Common myeloid progenitor, CD34-positive (primary cell): ENCODE measurements at regions not wholly inside any gene's neighbourhood (a gene's known extent, or its start where the extent isn't known, plus 50 kb on each side); places are given as distances from the start of the nearest gene placed in this dataset.

Experiments
- CTCF ChIA-PET: fragments of 350-600 bp; sonication (Branson Sonifier 250); formaldehyde crosslinking; loops from one replicate; lab custom pipeline; 2021; ENCODE audit warnings: antibody characterized with exemption; lab: Charles Lee
- POLR2A ChIA-PET: fragments of 350-600 bp; sonication (Branson Sonifier 250); formaldehyde crosslinking; loops from one replicate; lab custom pipeline; 2021; ENCODE audit warnings: antibody characterized with exemption; lab: Charles Lee
- DNase-seq, 3 donors: peaks; one replicate each; pipeline versions ENCODE4 v3.0.0 to v3.0.0-alpha.2; 2013
- H3K27ac ChIP-seq, 2 experiments: 1 replicate in 1 of 2; 2 replicates in 1 of 2; pipeline ENCODE4 v1.7.0; 2013; ENCODE audit warnings: inconsistent platforms in 2 of 2, low read length in 2 of 2, mild to moderate bottlenecking in 2 of 2, low read depth in 1 of 2, moderate library complexity in 1 of 2; ENCODE audit not compliant: severe bottlenecking in 2 of 2, insufficient read depth in 1 of 2, poor library complexity in 1 of 2
- H3K27me3 ChIP-seq, 5 experiments: replicated peaks in 2 of 5; 1 replicate in 3 of 5; 2 replicates in 2 of 5; pipeline versions ENCODE4 v1.6.1 to v1.7.0; 2013; ENCODE audit warnings: low read length in 4 of 5, mild to moderate bottlenecking in 2 of 5, moderate library complexity in 2 of 5, inconsistent platforms in 1 of 5; ENCODE audit not compliant: insufficient read depth in 5 of 5, control insufficient read depth in 4 of 5
- H3K36me3 ChIP-seq, 4 experiments: 1 replicate in 2 of 4; 2 replicates in 2 of 4; pipeline versions ENCODE4 v1.6.1 to v1.7.0; 2013; ENCODE audit warnings: low read length in 3 of 4, control low read depth in 1 of 4, mild to moderate bottlenecking in 1 of 4; ENCODE audit not compliant: control insufficient read depth in 4 of 4, insufficient read depth in 4 of 4
- H3K4me1 ChIP-seq, 4 experiments: 1 replicate in 3 of 4; 2 replicates in 1 of 4; pipeline versions ENCODE4 v1.6.1 to v1.7.1; 2013; ENCODE audit warnings: low read length in 3 of 4, mild to moderate bottlenecking in 3 of 4, control low read depth in 1 of 4, inconsistent platforms in 1 of 4, moderate library complexity in 1 of 4; ENCODE audit not compliant: control insufficient read depth in 4 of 4, insufficient read depth in 4 of 4; ENCODE audit errors: control extremely low read depth in 1 of 4
- H3K4me3 ChIP-seq, 7 experiments: 1 replicate in 4 of 7; 2 replicates in 3 of 7; pipeline versions ENCODE4 v1.5.1 to v1.7.0; 2013; ENCODE audit warnings: mild to moderate bottlenecking in 7 of 7, low read length in 6 of 7, moderate library complexity in 6 of 7, inconsistent platforms in 2 of 7, low read depth in 2 of 7, control low read depth in 1 of 7; ENCODE audit not compliant: insufficient read depth in 4 of 7, control insufficient read depth in 1 of 7; ENCODE audit errors: extremely low read depth in 1 of 7
- H3K9me3 ChIP-seq, 5 experiments: 1 replicate in 4 of 5; 2 replicates in 1 of 5; pipeline versions ENCODE4 v1.6.1 to v1.7.1; 2013; ENCODE audit warnings: low read length in 4 of 5, mild to moderate bottlenecking in 2 of 5, inconsistent platforms in 1 of 5, low read depth in 1 of 5, moderate library complexity in 1 of 5; ENCODE audit not compliant: control insufficient read depth in 4 of 5, insufficient read depth in 2 of 5; ENCODE audit errors: control extremely low read depth in 1 of 5
- WGBS: methylation state at CpG from one replicate; pipeline ENCODE4 v1.1.5; 2013; ENCODE audit not compliant: insufficient coverage; 5-methylcytosine and 5-hydroxymethylcytosine counted together

DNA sequence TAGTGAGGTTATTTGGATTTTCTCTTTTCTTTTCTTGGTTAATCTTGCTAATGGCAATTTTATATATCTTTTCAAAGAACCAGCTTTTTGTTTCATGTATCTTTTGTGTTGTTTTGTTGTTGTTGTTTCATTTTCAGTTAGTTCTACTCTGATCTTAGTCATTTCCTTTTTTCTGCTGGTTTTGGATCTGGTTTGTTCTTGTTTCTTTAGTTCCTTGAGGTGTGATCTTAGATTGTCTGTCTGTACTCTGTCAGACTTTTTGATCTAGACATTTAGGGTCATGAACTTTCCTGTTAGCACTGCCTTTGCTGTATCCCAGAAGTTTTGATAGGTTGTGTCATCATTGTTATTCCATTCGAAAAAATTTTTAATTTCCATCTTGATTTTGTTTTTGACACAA lies 399.7 kb downstream of the TLE1 start:
- Histone ChIP-seq H3K27me3 (no peaks in the 10 kb centered on the region), H3K4me1 (no peaks in the 10 kb centered on the region), H3K9me3 (no peaks in the 10 kb centered on the region), H3K27ac (no peak overlapping the region), H3K36me3 (no peaks in the 10 kb centered on the region), H3K4me3 (no peak overlapping the region)
- POLR2A ChIA-PET = no interaction called here
- DNase-seq = no peak
- CTCF ChIA-PET = no interaction called here
- 100% methylated on average over 1 of the region's 1 CpG for WGBS

- Histone ChIP-seq H3K4me3 (no peak overlapping the region), H3K4me1 (no peaks in the 10 kb centered on the region), H3K9me3 (peaks cover 0 to 2% (median 0%) of the 10 kb centered on the region in 5 experiments), H3K27me3 (no peaks in the 10 kb centered on the region), H3K27ac (no peak overlapping the region), H3K36me3 (no peaks in the 10 kb centered on the region)
- no CpG with 5 or more reads among the region's 1 CpG for WGBS
- ChIA-PET CTCF (no interaction called here), POLR2A (no interaction called here)
- no peak for DNase-seq
These were observed 421.3 kb downstream of the TLE1 start for GRCh38 chr9:81268048-81268447.

DNA sequence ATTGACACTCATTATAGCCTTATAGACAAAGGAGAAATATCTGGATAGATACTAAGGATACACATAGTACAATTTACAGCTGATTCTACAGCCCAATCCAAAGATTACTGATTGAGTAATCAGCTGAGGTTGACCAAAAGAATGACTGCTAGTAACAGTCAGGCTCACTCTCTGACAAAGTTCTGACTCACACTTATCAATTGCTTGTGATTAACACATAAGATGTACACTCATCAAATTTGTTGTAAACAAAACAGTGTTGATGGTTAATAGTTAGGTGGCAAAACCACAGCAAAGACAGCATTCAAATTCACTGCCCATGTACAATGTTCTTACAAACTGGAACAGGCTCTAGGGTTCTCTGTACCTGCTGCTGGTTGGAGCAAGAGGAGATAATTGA lies 422.7 kb downstream of the TLE1 start:
- DNase-seq = no peak
- no peak overlapping the region for H3K4me3 ChIP-seq
- no peaks in the 10 kb centered on the region for H3K27me3 ChIP-seq
- no peaks in the 10 kb centered on the region for H3K4me1 ChIP-seq
- no peaks in the 10 kb centered on the region for H3K36me3 ChIP-seq
- peaks cover 0 to 2% (median 0%) of the 10 kb centered on the region in 5 experiments for H3K9me3 ChIP-seq
- H3K27ac ChIP-seq = no peak overlapping the region
- ChIA-PET CTCF (no interaction called here), POLR2A (no interaction called here)

GRCh38 chr9:81266086-81266485 lies 423.3 kb downstream of the TLE1 start:
- ChIA-PET POLR2A (no interaction called here), CTCF (no interaction called here)
- no peaks in the 10 kb centered on the region for H3K36me3 ChIP-seq
- WGBS = no CpG with 5 or more reads among the region's 2 CpGs
- peaks cover 0 to 2% (median 0%) of the 10 kb centered on the region in 5 experiments for H3K9me3 ChIP-seq
- H3K27me3 ChIP-seq = no peaks in the 10 kb centered on the region
- H3K27ac ChIP-seq = no peak overlapping the region
- H3K4me3 ChIP-seq = no peak overlapping the region
- no peak for DNase-seq
- no peaks in the 10 kb centered on the region for H3K4me1 ChIP-seq

DNA sequence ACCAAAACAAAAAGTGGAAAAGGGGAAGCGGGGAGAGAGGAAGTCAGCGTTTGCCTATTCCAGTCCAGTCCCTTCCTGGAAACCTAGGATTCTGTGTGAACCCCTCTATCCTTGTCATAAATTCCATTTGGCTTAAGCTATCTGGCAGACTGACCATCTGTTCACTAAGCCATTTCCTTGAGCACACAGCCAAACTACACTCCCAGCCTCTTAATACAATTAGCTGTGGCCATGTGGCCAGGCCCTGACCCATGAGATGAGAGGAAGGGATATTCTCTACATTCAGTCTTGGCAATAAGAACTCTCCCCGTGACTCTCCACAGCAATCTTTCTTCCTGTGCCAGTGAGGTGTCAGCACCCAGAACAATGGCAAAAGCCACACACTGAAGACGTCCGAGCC lies 424.8 kb downstream of the TLE1 start:
- CTCF ChIA-PET = no interaction called here
- H3K9me3 ChIP-seq = peaks cover 0 to 2% (median 0%) of the 10 kb centered on the region in 5 experiments
- H3K36me3 ChIP-seq = no peaks in the 10 kb centered on the region
- H3K27ac ChIP-seq = no peak overlapping the region
- no peak for DNase-seq
- no peak overlapping the region for H3K4me3 ChIP-seq
- no peaks in the 10 kb centered on the region for H3K4me1 ChIP-seq
- no peaks in the 10 kb centered on the region for H3K27me3 ChIP-seq
- POLR2A ChIA-PET = no interaction called here
- WGBS = 90% methylated on average over 3 of the region's 5 CpGs

DNA sequence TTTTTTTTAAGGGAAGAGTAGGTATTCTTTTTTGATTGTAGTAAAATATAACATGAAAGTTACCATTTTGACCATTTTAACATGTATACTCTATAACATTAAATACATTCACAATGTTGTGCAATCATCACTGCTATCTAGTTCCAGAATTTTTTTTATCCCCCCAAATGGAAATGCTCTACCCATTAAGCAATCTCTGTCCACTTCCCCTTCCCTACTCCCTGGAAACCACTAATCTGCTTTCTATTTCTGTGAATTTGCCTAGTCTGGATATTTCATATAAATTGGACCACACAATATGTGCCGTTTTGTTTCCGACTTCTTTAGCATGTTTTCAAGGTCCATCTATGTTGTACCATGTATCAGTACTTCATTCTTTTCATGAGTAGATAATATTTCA lies 429.5 kb downstream of the TLE1 start:
- H3K27me3 ChIP-seq = no peaks in the 10 kb centered on the region
- ChIA-PET CTCF (no interaction called here), POLR2A (no interaction called here)
- no CpG with 5 or more reads among the region's 2 CpGs for WGBS
- no peak for DNase-seq
- no peak overlapping the region for H3K4me3 ChIP-seq
- no peaks in the 10 kb centered on the region for H3K4me1 ChIP-seq
- H3K36me3 ChIP-seq = no peaks in the 10 kb centered on the region
- H3K27ac ChIP-seq = no peak overlapping the region
- H3K9me3 ChIP-seq = peaks cover 0 to 2% (median 0%) of the 10 kb centered on the region in 5 experiments

GRCh38 chr9:81256368-81256767 lies 433.0 kb downstream of the TLE1 start:
- no peak overlapping the region for H3K27ac ChIP-seq
- peaks cover 0 to 2% (median 0%) of the 10 kb centered on the region in 5 experiments for H3K9me3 ChIP-seq
- DNase-seq = no peak
- no peaks in the 10 kb centered on the region for H3K27me3 ChIP-seq
- no peaks in the 10 kb centered on the region for H3K36me3 ChIP-seq
- H3K4me1 ChIP-seq = no peaks in the 10 kb centered on the region
- ChIA-PET POLR2A (no interaction called here), CTCF (no interaction called here)
- no peak overlapping the region for H3K4me3 ChIP-seq
